ENCODE measurements at regions not wholly inside any gene's neighbourhood (a gene's known extent, or its start where the extent isn't known, plus 50 kb on each side); places are given as distances from the start of the nearest gene placed in this dataset.

- DNase-seq = no peak
- H3K36me3 ChIP-seq (ENCODE audit: insufficient read depth, low read length) = no peaks in the 10 kb centered on the region
- H3K79me2 ChIP-seq (ENCODE audit: insufficient read depth, low read length) = no peaks in the 10 kb centered on the region
- no peak overlapping the region for H3K4me3 ChIP-seq (ENCODE audit: low read depth in 1 of 2, low read length in 2 of 2)
- no peak overlapping the region for H3K27ac ChIP-seq (ENCODE audit: low read length)
- H3K9ac ChIP-seq (ENCODE audit: low read depth, low read length) = no peak overlapping the region
- no peak for ATAC-seq (ENCODE audit: insufficient read depth, low read depth)
- H3K27me3 ChIP-seq (ENCODE audit: insufficient read depth, low read length, poor library complexity) = peaks cover 2% of the 10 kb centered on the region
- no peaks in the 10 kb centered on the region for H4K20me1 ChIP-seq (ENCODE audit: insufficient read depth, low read length)
- H2AFZ ChIP-seq (ENCODE audit: low read depth, low read length) = no peak overlapping the region
- H3K4me2 ChIP-seq (ENCODE audit: insufficient read depth, low read length) = no peak overlapping the region
- no peaks in the 10 kb centered on the region for H3K9me3 ChIP-seq (ENCODE audit: insufficient read depth, low read length, severe bottlenecking)
- H3K4me1 ChIP-seq (ENCODE audit: insufficient read depth, low read length) = no peaks in the 10 kb centered on the region
- TF ChIP-seq EZH2 (IDR thresholded peaks at IDR 0.05; ENCODE audit: borderline replicate concordance, low read depth, low read length, severe bottlenecking) = no peak
- TF ChIP-seq, protein P1, sequence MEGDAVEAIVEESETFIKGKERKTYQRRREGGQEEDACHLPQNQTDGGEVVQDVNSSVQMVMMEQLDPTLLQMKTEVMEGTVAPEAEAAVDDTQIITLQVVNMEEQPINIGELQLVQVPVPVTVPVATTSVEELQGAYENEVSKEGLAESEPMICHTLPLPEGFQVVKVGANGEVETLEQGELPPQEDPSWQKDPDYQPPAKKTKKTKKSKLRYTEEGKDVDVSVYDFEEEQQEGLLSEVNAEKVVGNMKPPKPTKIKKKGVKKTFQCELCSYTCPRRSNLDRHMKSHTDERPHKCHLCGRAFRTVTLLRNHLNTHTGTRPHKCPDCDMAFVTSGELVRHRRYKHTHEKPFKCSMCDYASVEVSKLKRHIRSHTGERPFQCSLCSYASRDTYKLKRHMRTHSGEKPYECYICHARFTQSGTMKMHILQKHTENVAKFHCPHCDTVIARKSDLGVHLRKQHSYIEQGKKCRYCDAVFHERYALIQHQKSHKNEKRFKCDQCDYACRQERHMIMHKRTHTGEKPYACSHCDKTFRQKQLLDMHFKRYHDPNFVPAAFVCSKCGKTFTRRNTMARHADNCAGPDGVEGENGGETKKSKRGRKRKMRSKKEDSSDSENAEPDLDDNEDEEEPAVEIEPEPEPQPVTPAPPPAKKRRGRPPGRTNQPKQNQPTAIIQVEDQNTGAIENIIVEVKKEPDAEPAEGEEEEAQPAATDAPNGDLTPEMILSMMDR (IDR thresholded peaks at IDR 0.05; ENCODE audit: borderline replicate concordance, extremely low read depth, low read length, poor library complexity, severe bottlenecking) = no peak
These were observed 201.2 kb downstream of the RPLP1 start for GRCh38 chr15:69653846-69654245.

DNA sequence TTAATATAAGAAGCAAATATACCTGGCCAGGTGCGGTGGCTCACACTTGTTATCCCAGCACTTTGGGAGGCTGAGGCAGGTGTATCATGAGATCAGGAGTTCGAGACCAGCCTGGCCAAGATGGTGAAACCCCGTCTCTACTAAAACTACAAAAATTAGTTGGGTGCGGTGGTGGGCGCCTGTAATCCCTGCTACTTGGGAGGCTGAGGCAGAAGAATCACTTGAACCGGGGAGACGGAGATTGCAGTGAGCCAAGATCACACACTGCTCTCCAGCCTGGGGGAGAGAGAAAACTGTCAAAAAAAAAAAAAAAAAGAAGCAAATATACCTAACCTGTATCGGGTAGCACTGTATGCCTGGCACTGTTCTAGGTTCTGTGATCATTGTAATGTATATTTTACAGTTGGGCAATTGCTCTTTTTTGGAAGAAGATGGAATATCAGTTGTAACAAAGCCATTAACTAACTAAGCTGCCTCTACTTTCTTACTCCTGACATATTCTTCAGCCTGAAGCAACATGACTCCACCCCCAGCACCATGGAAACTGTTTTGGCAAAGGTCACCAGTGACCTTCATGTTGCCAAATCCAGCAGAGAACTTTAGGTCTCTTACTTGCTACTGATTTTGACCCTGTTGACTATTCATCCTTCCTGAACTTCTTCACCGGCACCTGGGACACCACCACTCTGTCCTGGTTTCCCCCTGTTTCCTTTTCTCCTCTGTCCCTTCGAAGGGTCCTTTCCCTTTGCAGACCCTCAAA, 203.8 kb downstream of the RPLP1 start:
- Histone ChIP-seq H3K79me2 (ENCODE audit: insufficient read depth, low read length) (no peaks in the 10 kb centered on the region), H3K4me2 (ENCODE audit: insufficient read depth, low read length) (no peak overlapping the region), H3K27me3 (ENCODE audit: insufficient read depth, low read length, poor library complexity) (peaks cover 2% of the 10 kb centered on the region), H3K4me3 (ENCODE audit: low read depth in 1 of 2, low read length in 2 of 2) (no peak overlapping the region), H2AFZ (ENCODE audit: low read depth, low read length) (no peak overlapping the region), H3K27ac (ENCODE audit: low read length) (no peak overlapping the region), H4K20me1 (ENCODE audit: insufficient read depth, low read length) (no peaks in the 10 kb centered on the region), H3K4me1 (ENCODE audit: insufficient read depth, low read length) (no peaks in the 10 kb centered on the region), H3K9me3 (ENCODE audit: insufficient read depth, low read length, severe bottlenecking) (no peaks in the 10 kb centered on the region), H3K9ac (ENCODE audit: low read depth, low read length) (no peak overlapping the region), H3K36me3 (ENCODE audit: insufficient read depth, low read length) (no peaks in the 10 kb centered on the region)
- no peak for DNase-seq
- TF ChIP-seq, protein P1 (IDR thresholded peaks at IDR 0.05; ENCODE audit: borderline replicate concordance, extremely low read depth, low read length, poor library complexity, severe bottlenecking) = no peak
- TF ChIP-seq EZH2 (IDR thresholded peaks at IDR 0.05; ENCODE audit: borderline replicate concordance, low read depth, low read length, severe bottlenecking) = no peak
- no peak for ATAC-seq (ENCODE audit: insufficient read depth, low read depth)

GRCh38 chr15:69657626-69658025, 205.0 kb downstream of the RPLP1 start:
- H3K9ac ChIP-seq (ENCODE audit: low read depth, low read length) = no peak overlapping the region
- no peaks in the 10 kb centered on the region for H3K79me2 ChIP-seq (ENCODE audit: insufficient read depth, low read length)
- peaks cover 2% of the 10 kb centered on the region for H3K27me3 ChIP-seq (ENCODE audit: insufficient read depth, low read length, poor library complexity)
- H3K9me3 ChIP-seq (ENCODE audit: insufficient read depth, low read length, severe bottlenecking) = no peaks in the 10 kb centered on the region
- no peak overlapping the region for H3K4me3 ChIP-seq (ENCODE audit: low read depth in 1 of 2, low read length in 2 of 2)
- no peaks in the 10 kb centered on the region for H3K4me1 ChIP-seq (ENCODE audit: insufficient read depth, low read length)
- H2AFZ ChIP-seq (ENCODE audit: low read depth, low read length) = no peak overlapping the region
- DNase-seq (no peak), ATAC-seq (ENCODE audit: insufficient read depth, low read depth) (no peak)
- TF ChIP-seq, protein P1 (IDR thresholded peaks at IDR 0.05; ENCODE audit: borderline replicate concordance, extremely low read depth, low read length, poor library complexity, severe bottlenecking) = no peak
- no peak for TF ChIP-seq EZH2 (IDR thresholded peaks at IDR 0.05; ENCODE audit: borderline replicate concordance, low read depth, low read length, severe bottlenecking)
- no peaks in the 10 kb centered on the region for H3K36me3 ChIP-seq (ENCODE audit: insufficient read depth, low read length)
- H3K27ac ChIP-seq (ENCODE audit: low read length) = no peak overlapping the region
- H4K20me1 ChIP-seq (ENCODE audit: insufficient read depth, low read length) = no peaks in the 10 kb centered on the region
- no peak overlapping the region for H3K4me2 ChIP-seq (ENCODE audit: insufficient read depth, low read length)
